ENCODE measurements at regions not wholly inside any gene's neighbourhood (a gene's known extent, or its start where the extent isn't known, plus 50 kb on each side); places are given as distances from the start of the nearest gene placed in this dataset.

- DNase-seq, result no peak
- TF ChIP-seq CTCF (IDR thresholded peaks at IDR 0.05), result no peak
- WGBS (ENCODE audit: insufficient coverage), result 93% methylated on average over 4 of the region's 4 CpGs
These were observed 322.6 kb upstream of the TLE3 start for GRCh38 chr15:70420086-70420947.

GRCh38 chr15:70418943-70419342 is 321.2 kb upstream of the TLE3 start:
- Histone ChIP-seq H3K9me3 (ENCODE audit: control insufficient read depth, insufficient read depth, low read length) (no peaks in the 10 kb centered on the region), H3K4me3 (ENCODE audit: low read length) (no peak overlapping the region), H3K27ac (ENCODE audit: low read length) (no peak overlapping the region), H3K4me1 (ENCODE audit: control insufficient read depth, insufficient read depth, low read length) (no peaks in the 10 kb centered on the region), H3K27me3 (ENCODE audit: control insufficient read depth, insufficient read depth, low read length) (no peaks in the 10 kb centered on the region), H3K36me3 (ENCODE audit: control insufficient read depth, insufficient read depth, low read length) (no peaks in the 10 kb centered on the region)
- Mint-ChIP-seq H3K4me1 (no peaks in the 10 kb centered on the region), H3K27ac (no peak overlapping the region), H3K4me3 (no peak overlapping the region), H3K27me3 (ENCODE audit: low read depth in 2 of 2) (peaks cover 37 to 69% of the 10 kb centered on the region in 2 donors), H3K9me3 (no peaks in the 10 kb centered on the region), H3K36me3 (no peaks in the 10 kb centered on the region)
- WGBS (ENCODE audit: insufficient coverage), result 88% methylated on average over 11 of the region's 11 CpGs
- TF ChIP-seq CTCF (IDR thresholded peaks at IDR 0.05), result no peak
- intact Hi-C loops (cut with micrococcal nuclease), result no loop called here
- ATAC-seq (peak in 1 of 3 donors; percentile 19), DNase-seq (no peak)

More at GRCh38 chr15:70420086-70420947, 322.6 kb upstream of the TLE3 start:
- peaks cover 46 to 82% of the 10 kb centered on the region in 2 donors for H3K27me3 Mint-ChIP-seq (ENCODE audit: low read depth in 2 of 2)
- Histone ChIP-seq H3K27ac (ENCODE audit: low read length) (no peak overlapping the region), H3K9me3 (ENCODE audit: control insufficient read depth, insufficient read depth, low read length) (no peaks in the 10 kb centered on the region), H3K27me3 (ENCODE audit: control insufficient read depth, insufficient read depth, low read length) (no peaks in the 10 kb centered on the region), H3K36me3 (ENCODE audit: control insufficient read depth, insufficient read depth, low read length) (no peaks in the 10 kb centered on the region), H3K4me1 (ENCODE audit: control insufficient read depth, insufficient read depth, low read length) (peaks cover 10% of the 10 kb centered on the region), H3K4me3 (ENCODE audit: low read length) (no peak overlapping the region)
- H3K4me1 Mint-ChIP-seq, result peaks cover 10 to 11% of the 10 kb centered on the region in 2 donors
- H3K9me3 Mint-ChIP-seq, result no peaks in the 10 kb centered on the region
- no peak overlapping the region for H3K4me3 Mint-ChIP-seq
- no peak overlapping the region for H3K27ac Mint-ChIP-seq
- no peak for ATAC-seq
- intact Hi-C loops (cut with micrococcal nuclease), result no loop called here
- no peaks in the 10 kb centered on the region for H3K36me3 Mint-ChIP-seq

GRCh38 chr15:70417535-70417934 is 319.8 kb upstream of the TLE3 start:
- no peak for TF ChIP-seq CTCF (IDR thresholded peaks at IDR 0.05)
- H3K4me3 Mint-ChIP-seq, result no peak overlapping the region

More at GRCh38 chr15:70417535-70417934, 319.8 kb upstream of the TLE3 start:
- no peak overlapping the region for H3K27ac Mint-ChIP-seq
- ATAC-seq, result no peak
- no peak for DNase-seq
- peaks cover 38 to 62% of the 10 kb centered on the region in 2 donors for H3K27me3 Mint-ChIP-seq (ENCODE audit: low read depth in 2 of 2)
- 88% methylated on average over 6 of the region's 6 CpGs for WGBS (ENCODE audit: insufficient coverage)
- no peaks in the 10 kb centered on the region for H3K36me3 ChIP-seq (ENCODE audit: control insufficient read depth, insufficient read depth, low read length)
- H3K4me3 ChIP-seq (ENCODE audit: low read length), result no peak overlapping the region
- H3K9me3 Mint-ChIP-seq, result no peaks in the 10 kb centered on the region
- no peaks in the 10 kb centered on the region for H3K36me3 Mint-ChIP-seq
- no peak overlapping the region for H3K27ac ChIP-seq (ENCODE audit: low read length)
- H3K4me1 Mint-ChIP-seq, result no peaks in the 10 kb centered on the region
- no peaks in the 10 kb centered on the region for H3K27me3 ChIP-seq (ENCODE audit: control insufficient read depth, insufficient read depth, low read length)
- intact Hi-C loops (cut with micrococcal nuclease), result no loop called here
- H3K9me3 ChIP-seq (ENCODE audit: control insufficient read depth, insufficient read depth, low read length), result no peaks in the 10 kb centered on the region
- no peaks in the 10 kb centered on the region for H3K4me1 ChIP-seq (ENCODE audit: control insufficient read depth, insufficient read depth, low read length)
